Omental fat pad (tissue), 3 donors: ENCODE measurements at regions not wholly inside any gene's neighbourhood (a gene's known extent, or its start where the extent isn't known, plus 50 kb on each side); places are given as distances from the start of the nearest gene placed in this dataset.

Experiments
- ATAC-seq: fragments of 150-250 bp; one replicate; pipeline ENCODE4 v1.9.1; 2016; ENCODE audit warnings: mild to moderate bottlenecking, moderate library complexity; ENCODE audit not compliant: low FRiP score
- DNase-seq: peaks from one replicate; pipeline ENCODE4 v3.0.0-alpha.2; 2019; ENCODE audit warnings: low spot score
- CTCF ChIP-seq, 3 donors: fragments of 450-650 bp; IDR thresholded peaks; one replicate each; pipeline ENCODE4 v1.5.1; 2016 to 2017; ENCODE audit warnings: antibody characterized with exemption in 3 of 3, mild to moderate bottlenecking in 3 of 3, moderate library complexity in 2 of 3

- DNase-seq (no peak), ATAC-seq (no peak)
- no peak for TF ChIP-seq CTCF (IDR thresholded peaks at IDR 0.05)
Observed at GRCh38 chr21:24870633-24871032, 736.6 kb downstream of the MRPL39 start.

DNA sequence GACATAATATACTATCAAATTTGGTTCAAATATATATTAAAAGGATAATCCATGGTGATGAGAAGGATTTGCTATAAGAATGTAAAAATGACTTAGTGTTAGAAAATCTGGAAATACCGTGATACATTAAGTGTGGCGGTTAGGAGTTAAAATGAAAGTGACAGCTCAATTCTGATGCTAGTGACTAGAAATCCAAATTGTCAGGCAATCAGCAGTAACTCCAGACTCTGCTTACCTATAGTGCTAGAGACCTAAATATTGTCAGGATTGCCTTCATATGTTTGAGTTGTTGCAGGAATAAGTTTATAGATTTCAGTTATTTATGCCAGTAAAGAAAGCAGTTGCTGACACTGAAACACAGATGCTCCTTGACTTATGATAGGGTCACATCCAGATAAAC lies 737.4 kb downstream of the MRPL39 start:
- TF ChIP-seq CTCF (IDR thresholded peaks at IDR 0.05), result no peak
- DNase-seq, result no peak
- ATAC-seq, result no peak

DNA sequence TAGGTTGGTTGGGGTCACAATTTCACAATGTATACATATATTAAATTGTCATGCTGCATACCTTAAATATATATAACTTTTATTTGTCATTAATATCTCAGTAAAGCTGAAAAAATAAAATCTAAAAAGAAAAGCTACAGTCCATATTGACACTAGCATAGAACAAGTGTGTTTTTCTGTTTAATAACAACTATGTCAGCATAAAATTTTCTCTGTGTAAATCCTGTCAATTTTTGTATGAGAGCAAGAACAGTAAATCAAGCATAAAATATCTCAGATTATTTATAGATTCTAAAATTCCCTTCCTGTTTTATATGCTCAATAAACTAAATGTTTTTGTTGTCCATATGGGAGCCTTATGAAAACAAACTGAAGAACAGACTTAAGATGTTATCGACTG lies 739.2 kb downstream of the MRPL39 start:
- DNase-seq (no peak), ATAC-seq (no peak)
- no peak for TF ChIP-seq CTCF (IDR thresholded peaks at IDR 0.05)

DNA sequence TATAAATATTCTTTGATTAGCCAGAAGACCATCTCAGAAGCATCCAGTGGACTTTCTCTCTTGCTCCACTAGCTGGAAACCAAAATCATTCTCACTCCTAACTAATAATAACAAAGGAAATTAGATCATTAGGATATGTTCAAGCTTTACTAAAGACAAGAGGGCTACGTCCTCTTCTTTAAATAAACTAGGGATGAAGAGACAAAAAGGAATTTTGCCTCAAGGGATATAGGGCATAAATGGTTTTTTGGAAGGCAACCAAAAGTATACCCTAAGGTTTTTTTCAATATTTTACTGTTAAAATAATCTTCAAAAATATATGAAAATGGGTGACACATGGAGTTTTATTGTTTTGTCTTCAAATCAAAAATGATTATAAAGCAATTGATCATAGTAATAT lies 745.8 kb downstream of the MRPL39 start:
- ATAC-seq (no peak), DNase-seq (no peak)
- TF ChIP-seq CTCF (IDR thresholded peaks at IDR 0.05), result no peak

DNA sequence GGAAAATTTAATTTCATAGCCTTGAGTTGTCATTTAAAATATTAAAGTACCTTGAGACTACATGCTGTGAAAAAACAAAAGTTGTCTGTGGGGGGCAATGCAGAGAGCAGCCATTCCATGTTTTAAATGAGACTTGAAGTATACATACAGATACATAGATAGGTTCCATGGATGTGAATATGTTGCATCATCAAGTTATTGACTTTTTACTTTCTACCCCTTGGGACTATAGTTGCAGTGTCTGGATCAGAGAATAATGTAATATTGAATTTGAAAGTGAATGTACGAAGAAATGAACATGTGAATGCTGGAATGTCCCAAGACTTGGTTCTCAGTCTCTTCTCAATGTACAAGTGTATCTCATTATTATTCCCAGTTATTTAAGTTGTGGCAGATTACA lies 751.0 kb downstream of the MRPL39 start:
- TF ChIP-seq CTCF (IDR thresholded peaks at IDR 0.05), result no peak
- no peak for ATAC-seq
- no peak for DNase-seq

DNA sequence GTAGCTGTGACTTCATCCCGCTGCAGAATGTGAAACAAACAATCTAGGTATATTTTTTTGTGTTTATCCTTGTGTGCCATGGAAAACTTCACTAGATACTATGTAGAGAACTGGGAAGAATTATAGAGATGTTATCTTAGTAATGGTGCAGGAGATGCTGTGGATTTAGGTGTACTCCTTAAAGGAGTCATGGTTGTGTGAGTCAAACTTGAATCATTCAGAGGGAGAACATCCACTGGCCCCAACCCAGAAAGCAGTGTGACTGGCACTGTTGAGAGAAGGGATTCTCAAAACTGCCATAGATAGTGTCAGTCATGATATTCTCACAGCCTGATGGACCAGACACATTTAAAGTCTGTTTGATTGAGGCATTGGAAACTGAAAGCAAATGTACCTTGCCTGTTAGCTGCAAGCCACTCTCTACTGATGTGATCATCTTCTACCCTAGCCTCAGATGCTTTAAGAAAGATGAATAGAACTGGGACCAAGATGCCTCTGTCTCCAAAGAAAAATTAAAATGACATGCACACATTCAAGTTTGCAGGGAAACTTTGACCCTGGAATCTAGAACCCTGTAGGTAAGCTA lies 754.6 kb downstream of the MRPL39 start:
- ATAC-seq, result no peak
- DNase-seq, result no peak
- no peak for TF ChIP-seq CTCF (IDR thresholded peaks at IDR 0.05)

- DNase-seq (no peak), ATAC-seq (no peak)
- no peak for TF ChIP-seq CTCF (IDR thresholded peaks at IDR 0.05)
Observed at GRCh38 chr21:24850121-24850520, 757.2 kb downstream of the MRPL39 start.
